Uterus (tissue), 2 donors: ENCODE measurements at regions not wholly inside any gene's neighbourhood (a gene's known extent, or its start where the extent isn't known, plus 50 kb on each side); places are given as distances from the start of the nearest gene placed in this dataset.

ENCODE experiments used
- POLR2A ChIP-seq, 2 donors: fragments of 450-650 bp; IDR thresholded peaks; one replicate each; pipeline ENCODE4 v1.6.1; 2016; ENCODE audit warnings: antibody characterized with exemption in 2 of 2, mild to moderate bottlenecking in 1 of 2, moderate library complexity in 1 of 2
- TF ChIP-seq, protein P1 (sequence below), 4 experiments: fragments of 200-600 bp in 2 of 4; fragments of 450-650 bp in 2 of 4; sonication (generic) in 2 of 4; IDR thresholded peaks; one replicate each; pipeline ENCODE4 v1.5.1; 2016 to 2019; ENCODE audit warnings: antibody characterized with exemption in 4 of 4, mild to moderate bottlenecking in 2 of 4, moderate library complexity in 1 of 4

DNA sequence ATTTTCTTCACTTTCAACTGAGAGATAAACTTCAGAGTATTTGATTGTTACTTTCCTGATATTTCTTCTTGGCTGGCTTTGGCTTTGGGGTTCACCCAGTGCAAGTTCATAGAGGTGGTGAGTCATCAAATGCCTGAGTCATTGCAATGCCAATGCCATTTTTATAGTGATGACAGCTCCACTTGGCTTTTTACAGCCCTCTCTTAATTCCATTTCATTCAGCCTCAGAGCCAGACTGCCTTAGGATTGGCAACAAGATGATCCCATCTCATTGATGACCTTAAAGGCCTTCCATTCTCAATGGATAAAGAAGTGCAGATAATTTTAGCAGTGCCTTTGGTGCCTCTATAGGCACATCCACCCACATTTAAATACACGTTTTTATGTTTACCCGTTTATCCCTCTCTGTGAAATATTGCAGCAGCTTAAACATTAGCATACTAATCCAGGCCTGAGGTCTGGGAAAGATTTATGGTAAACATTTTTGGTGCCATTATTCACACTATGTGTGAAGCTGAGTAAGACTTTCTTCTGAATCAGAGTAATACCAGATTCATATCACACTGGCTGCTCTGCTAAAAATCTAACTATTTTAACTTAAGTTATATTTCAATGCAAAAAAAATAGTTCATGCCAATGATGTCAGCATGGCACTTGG, 88.9 kb upstream of the TYRP1 start:
- TF ChIP-seq, protein P1, sequence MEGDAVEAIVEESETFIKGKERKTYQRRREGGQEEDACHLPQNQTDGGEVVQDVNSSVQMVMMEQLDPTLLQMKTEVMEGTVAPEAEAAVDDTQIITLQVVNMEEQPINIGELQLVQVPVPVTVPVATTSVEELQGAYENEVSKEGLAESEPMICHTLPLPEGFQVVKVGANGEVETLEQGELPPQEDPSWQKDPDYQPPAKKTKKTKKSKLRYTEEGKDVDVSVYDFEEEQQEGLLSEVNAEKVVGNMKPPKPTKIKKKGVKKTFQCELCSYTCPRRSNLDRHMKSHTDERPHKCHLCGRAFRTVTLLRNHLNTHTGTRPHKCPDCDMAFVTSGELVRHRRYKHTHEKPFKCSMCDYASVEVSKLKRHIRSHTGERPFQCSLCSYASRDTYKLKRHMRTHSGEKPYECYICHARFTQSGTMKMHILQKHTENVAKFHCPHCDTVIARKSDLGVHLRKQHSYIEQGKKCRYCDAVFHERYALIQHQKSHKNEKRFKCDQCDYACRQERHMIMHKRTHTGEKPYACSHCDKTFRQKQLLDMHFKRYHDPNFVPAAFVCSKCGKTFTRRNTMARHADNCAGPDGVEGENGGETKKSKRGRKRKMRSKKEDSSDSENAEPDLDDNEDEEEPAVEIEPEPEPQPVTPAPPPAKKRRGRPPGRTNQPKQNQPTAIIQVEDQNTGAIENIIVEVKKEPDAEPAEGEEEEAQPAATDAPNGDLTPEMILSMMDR (IDR thresholded peaks at IDR 0.05), result no peak
- no peak for TF ChIP-seq POLR2A (IDR thresholded peaks at IDR 0.05)
